H1 (cell line): ENCODE measurements at regions not wholly inside any gene's neighbourhood (a gene's known extent, or its start where the extent isn't known, plus 50 kb on each side); places are given as distances from the start of the nearest gene placed in this dataset.
A peak's percentile ranks its signal among the peaks of the same experiment; 100 is the strongest.

Experiments
- CTCF ChIA-PET: fragments of 300-600 bp; sonication (Branson Sonifier 250); formaldehyde crosslinking; loops from one replicate; lab custom pipeline; 2021; ENCODE audit not compliant: partially characterized antibody; lab: Charles Lee
- POLR2A ChIA-PET: fragments of 300-600 bp; sonication (Branson Sonifier 250); formaldehyde crosslinking; loops from one replicate; lab custom pipeline; 2021; ENCODE audit warnings: inconsistent platforms; ENCODE audit not compliant: partially characterized antibody; lab: Charles Lee
- DNase-seq, 2 experiments: peaks; one replicate each; pipeline versions ENCODE4 v3.0.0 to v3.0.0-alpha.2; 2010 to 2022; ENCODE audit warnings: low spot score in 2 of 2, low read depth in 1 of 2, mixed read lengths in 1 of 2
- FAIRE-seq: peaks from 2 replicates; lab custom pipeline; 2011; peaks lifted over from hg19 to GRCh38; lab: Jason Lieb, UNC
- H2AFZ ChIP-seq: 2 replicates; pipeline ENCODE4 v1.8.1; 2012; ENCODE audit warnings: low read length, inconsistent platforms
- H2AK5ac ChIP-seq: 2 replicates; pipeline ENCODE4 v1.6.1; 2013; ENCODE audit warnings: low read depth, low read length
- H2BK120ac ChIP-seq: replicated peaks from 2 replicates; pipeline ENCODE3; 2013; ENCODE audit warnings: low read depth, low read length, inconsistent platforms
- H2BK12ac ChIP-seq: 2 replicates; pipeline ENCODE4 v1.6.1; 2013; ENCODE audit warnings: low read depth, low read length
- H2BK15ac ChIP-seq: 2 replicates; pipeline ENCODE4 v1.6.1; 2013; ENCODE audit warnings: low read length
- H2BK20ac ChIP-seq: 2 replicates; pipeline ENCODE4 v1.6.1; 2013; ENCODE audit warnings: low read length
- H2BK5ac ChIP-seq: 2 replicates; pipeline ENCODE4 v1.6.1; 2013; ENCODE audit warnings: low read depth, low read length
- H3K14ac ChIP-seq: 2 replicates; pipeline ENCODE4 v1.6.1; 2013; ENCODE audit warnings: inconsistent platforms; ENCODE audit not compliant: insufficient read length
- H3K18ac ChIP-seq: 2 replicates; pipeline ENCODE4 v1.6.1; 2013; ENCODE audit warnings: low read length; ENCODE audit errors: extremely low read depth
- H3K23ac ChIP-seq: 2 replicates; pipeline ENCODE4 v1.6.1; 2013; ENCODE audit warnings: inconsistent platforms; ENCODE audit not compliant: insufficient read length
- H3K23me2 ChIP-seq: 2 replicates; pipeline ENCODE4 v1.6.1; 2013; ENCODE audit warnings: low read depth, low read length
- H3K27ac ChIP-seq: 2 replicates; pipeline ENCODE4 v1.6.1; 2011; ENCODE audit warnings: low read depth, low read length, inconsistent platforms
- H3K27me3 ChIP-seq, 4 experiments: replicated peaks in 1 of 4; 1 replicate in 1 of 4; 2 replicates in 3 of 4; pipeline versions ENCODE4 v1.6.1 to v1.8.1; 2011 to 2013; ENCODE audit warnings: low read length in 3 of 4, mild to moderate bottlenecking in 3 of 4, inconsistent platforms in 2 of 4, mixed read lengths in 2 of 4, moderate library complexity in 1 of 4; ENCODE audit not compliant: control insufficient read depth in 3 of 4, insufficient read depth in 3 of 4; ENCODE audit errors: extremely low read depth in 1 of 4
- H3K36me3 ChIP-seq, 4 experiments: 2 replicates each; pipeline versions ENCODE4 v1.6.1 to v1.8.1; 2011 to 2013; ENCODE audit warnings: mild to moderate bottlenecking in 4 of 4, low read length in 3 of 4, moderate library complexity in 2 of 4, control low read depth in 1 of 4, inconsistent platforms in 1 of 4; ENCODE audit not compliant: insufficient read depth in 4 of 4, control insufficient read depth in 2 of 4
- H3K4ac ChIP-seq: replicated peaks from 2 replicates; pipeline ENCODE3; 2013; ENCODE audit warnings: low read length, low read depth, mixed read lengths, inconsistent platforms; ENCODE audit not compliant: insufficient read length
- H3K4me1 ChIP-seq, 4 experiments: replicated peaks in 1 of 4; 1 replicate in 1 of 4; 2 replicates in 3 of 4; pipeline versions ENCODE4 v1.6.1 to v1.8.1; 2011 to 2013; ENCODE audit warnings: low read length in 3 of 4, inconsistent platforms in 2 of 4, mixed read lengths in 1 of 4; ENCODE audit not compliant: insufficient read depth in 4 of 4, control insufficient read depth in 3 of 4
- H3K4me2 ChIP-seq, 2 experiments: 2 replicates each; pipeline versions ENCODE4 v1.6.1 to v1.8.1; 2011 to 2013; ENCODE audit warnings: low read depth in 2 of 2, low read length in 2 of 2, control low read depth in 1 of 2, inconsistent platforms in 1 of 2, mild to moderate bottlenecking in 1 of 2; ENCODE audit not compliant: insufficient read depth in 1 of 2
- H3K4me3 ChIP-seq, 4 experiments: fragments of 200-600, 300-600 bp in 1 of 4; sonication (generic), shearing (Covaris generic), sonication (Bioruptor Twin) in 1 of 4; 2 replicates each; pipeline versions ENCODE4 v1.5.1 to v1.8.1; 2011 to 2016; ENCODE audit warnings: low read length in 4 of 4, low read depth in 3 of 4, control low read depth in 2 of 4, inconsistent platforms in 2 of 4, mild to moderate bottlenecking in 2 of 4, mixed read lengths in 1 of 4, moderate library complexity in 1 of 4; ENCODE audit not compliant: insufficient read depth in 2 of 4; ENCODE audit errors: extremely low read depth in 1 of 4
- H3K56ac ChIP-seq: replicated peaks from 2 replicates; pipeline ENCODE3; 2013; ENCODE audit warnings: low read depth, mild to moderate bottlenecking, mixed read lengths, low read length, inconsistent platforms; ENCODE audit not compliant: insufficient read length
- H3K79me1 ChIP-seq: 2 replicates; pipeline ENCODE4 v1.6.1; 2013; ENCODE audit warnings: low read depth, low read length, control low read depth
- H3K79me2 ChIP-seq, 2 experiments: 2 replicates each; pipeline versions ENCODE4 v1.6.1 to v1.8.1; 2012 to 2013; ENCODE audit warnings: low read length in 2 of 2, mild to moderate bottlenecking in 2 of 2, inconsistent platforms in 1 of 2; ENCODE audit not compliant: insufficient read depth in 2 of 2, control insufficient read depth in 1 of 2
- H3K9ac ChIP-seq, 4 experiments: replicated peaks in 1 of 4; 1 replicate in 1 of 4; 2 replicates in 3 of 4; pipeline versions ENCODE4 v1.6.1 to v1.8.1; 2011 to 2013; ENCODE audit warnings: low read depth in 3 of 4, low read length in 3 of 4, control low read depth in 2 of 4, mild to moderate bottlenecking in 2 of 4, moderate library complexity in 2 of 4, inconsistent platforms in 1 of 4; ENCODE audit errors: extremely low read depth in 1 of 4
- H3K9me3 ChIP-seq, 2 experiments: 2 replicates each; pipeline versions ENCODE4 v1.6.1 to v1.8.1; 2012 to 2013; ENCODE audit warnings: mild to moderate bottlenecking in 2 of 2, moderate library complexity in 2 of 2, control low read depth in 1 of 2, inconsistent platforms in 1 of 2, low read depth in 1 of 2, low read length in 1 of 2, mixed read lengths in 1 of 2; ENCODE audit not compliant: insufficient read depth in 2 of 2
- H4K20me1 ChIP-seq, 2 experiments: replicated peaks in 1 of 2; 2 replicates each; pipeline versions ENCODE3 to v1.8.1; 2011 to 2013; ENCODE audit warnings: inconsistent platforms in 2 of 2, low read length in 2 of 2, mild to moderate bottlenecking in 1 of 2; ENCODE audit not compliant: insufficient read depth in 2 of 2, control insufficient read depth in 1 of 2
- H4K5ac ChIP-seq: 2 replicates; pipeline ENCODE4 v1.6.1; 2013; ENCODE audit warnings: low read length, low read depth, mixed read lengths, inconsistent platforms; ENCODE audit not compliant: insufficient read length
- H4K8ac ChIP-seq: 2 replicates; pipeline ENCODE4 v1.8.0; 2013; ENCODE audit warnings: mild to moderate bottlenecking, moderate library complexity, low read length, inconsistent platforms; ENCODE audit not compliant: insufficient read depth; ENCODE audit errors: extremely low read depth
- H4K91ac ChIP-seq: replicated peaks from 2 replicates; pipeline ENCODE3; 2013; ENCODE audit warnings: low read length, mixed read lengths, inconsistent platforms; ENCODE audit not compliant: insufficient read length
- JUN ChIP-seq: IDR thresholded peaks from 2 replicates; pipeline ENCODE4 v1.6.1; 2011; ENCODE audit warnings: low read depth, mild to moderate bottlenecking, improper control_type of control experiment, low read length
- PHF8 ChIP-seq: fragments of 200-600 bp; sonication (generic); conservative IDR thresholded peaks from 2 replicates; pipeline ENCODE4 v1.7.1; 2012; ENCODE audit warnings: low read depth, mild to moderate bottlenecking, inconsistent platforms, low read length, moderate library complexity
- RBBP5 ChIP-seq: IDR thresholded peaks from 2 replicates; pipeline ENCODE4 v1.7.1; 2012; ENCODE audit warnings: low read depth, mild to moderate bottlenecking, inconsistent platforms, low read length, moderate library complexity, borderline replicate concordance
- RFX5 ChIP-seq: IDR thresholded peaks from 2 replicates; pipeline ENCODE4 v1.6.1; 2011; ENCODE audit warnings: low read depth, low read length, improper control_type of control experiment, borderline replicate concordance
- SIN3A ChIP-seq, 2 experiments: IDR thresholded peaks in 1 of 2; conservative IDR thresholded peaks in 1 of 2; 2 replicates each; pipeline ENCODE4 v1.6.1; 2011 to 2012; ENCODE audit warnings: low read length in 2 of 2, improper control_type of control experiment in 1 of 2, low read depth in 1 of 2, mild to moderate bottlenecking in 1 of 2
- SP4 ChIP-seq: IDR thresholded peaks from 2 replicates; pipeline ENCODE4 v1.6.1; 2012; ENCODE audit warnings: low read length, inconsistent platforms
- SRF ChIP-seq: IDR thresholded peaks from 2 replicates; pipeline ENCODE4 v1.6.1; 2011; ENCODE audit warnings: mild to moderate bottlenecking, low read depth, low read length, moderate library complexity
- SUZ12 ChIP-seq: fragments of 200-600 bp; sonication (generic); IDR thresholded peaks from 2 replicates; pipeline ENCODE4 v1.6.1; 2012; ENCODE audit warnings: mild to moderate bottlenecking, inconsistent platforms, low read length, moderate library complexity, mixed read lengths
- TAF1 ChIP-seq: IDR thresholded peaks from 2 replicates; pipeline ENCODE4 v1.6.1; 2011; ENCODE audit warnings: mild to moderate bottlenecking, low read depth, low read length
- TAF7 ChIP-seq: optimal IDR thresholded peaks from 2 replicates; pipeline ENCODE3; 2011; ENCODE audit warnings: low read depth, mild to moderate bottlenecking, inconsistent platforms, low read length, moderate library complexity, borderline replicate concordance
- WGBS, 2 experiments: shearing (Covaris generic) in 1 of 2; methylation state at CpG; one replicate each; pipeline versions ENCODE4 v1.1.6 to v1.1.7; 2013 to 2015; ENCODE audit warnings: low lambda C conversion rate in 2 of 2, mixed read lengths in 2 of 2, inconsistent platforms in 1 of 2, low coverage in 1 of 2, missing lambda C conversion rate in 1 of 2; ENCODE audit not compliant: insufficient replicate concordance in 2 of 2, insufficient coverage in 1 of 2, insufficient read length in 1 of 2; ENCODE audit errors: extremely low coverage in 1 of 2, missing lambda C conversion rate in 1 of 2; 5-methylcytosine and 5-hydroxymethylcytosine counted together

GRCh38 chr14:89490466-89490865, 73.4 kb upstream of the FOXN3 start:
- H3K14ac ChIP-seq: no peak overlapping the region
- H3K79me1 ChIP-seq: no peaks in the 10 kb centered on the region; the same call in 1 of the 2 replicates
- TF ChIP-seq SP4 (no peak), RFX5 (no peak), SUZ12 (no peak), TAF7 (no peak), PHF8 (no peak), RBBP5 (no peak), TAF1 (no peak), JUN (no peak), SIN3A (conservative IDR thresholded peaks at IDR 0.05 in 1 of 2, IDR thresholded peaks at IDR 0.05 in 1 of 2; ENCODE audit: low read depth in 1 of 2, low read length in 2 of 2) (no peak), SRF (no peak)
- H2BK120ac ChIP-seq: no peak overlapping the region
- no peak overlapping the region for H3K18ac ChIP-seq
- no peak overlapping the region for H3K4me2 ChIP-seq
- H3K4me1 ChIP-seq: peaks cover 3 to 19% (median 11%) of the 10 kb centered on the region in 4 experiments; a peak in 5 of 7 replicates
- no peak overlapping the region for H2BK12ac ChIP-seq
- no peak overlapping the region for H3K27ac ChIP-seq
- no peaks in the 10 kb centered on the region for H3K23me2 ChIP-seq
- H3K9me3 ChIP-seq: no peaks in the 10 kb centered on the region
- H3K23ac ChIP-seq: no peak overlapping the region
- H3K36me3 ChIP-seq: no peaks in the 10 kb centered on the region
- 78% methylated on average over 5 of the region's 5 CpGs; no CpG with 5 or more reads in 1 of the 2 experiments for WGBS, 2 experiments
- no peak overlapping the region for H4K8ac ChIP-seq
- H2AK5ac ChIP-seq: 0 out of 2 replicates have a peak overlapping the region, but pooled peaks have one; percentile 45
- CTCF ChIA-PET: interaction anchor here (1.2 to 1.7 kb wide), 2 partner anchors 9 to 16 kb away, joined by 4 to 6 read pairs; no protein-coding TSS in a partner anchor
- no peak overlapping the region for H3K4ac ChIP-seq
- POLR2A ChIA-PET: no interaction called here
- H3K4me3 ChIP-seq: no peak overlapping the region
- 0 out of 2 replicates have a peak overlapping the region, but pooled peaks have one; percentile 61 for H2BK5ac ChIP-seq
- no peak overlapping the region for H3K56ac ChIP-seq
- no peaks in the 10 kb centered on the region for H3K27me3 ChIP-seq
- H2BK15ac ChIP-seq: no peak overlapping the region
- no peak overlapping the region for H3K9ac ChIP-seq
- DNase-seq (no peak), FAIRE-seq (peak; percentile 50)
- H2AFZ ChIP-seq: no peak overlapping the region
- H4K5ac ChIP-seq: no peak overlapping the region
- H4K20me1 ChIP-seq: peaks cover 0 to 1% of the 10 kb centered on the region in 2 experiments
- no peak overlapping the region for H2BK20ac ChIP-seq
- no peak overlapping the region for H4K91ac ChIP-seq
- H3K79me2 ChIP-seq: peaks cover 0 to 82% of the 10 kb centered on the region in 2 experiments; a peak in 3 of 4 replicates
